ENCODE measurements at regions not wholly inside any gene's neighbourhood (a gene's known extent, or its start where the extent isn't known, plus 50 kb on each side); places are given as distances from the start of the nearest gene placed in this dataset.

GRCh38 chr1:232322162-232322734 is 307.7 kb downstream of the SIPA1L2 start:
- no peak for TF ChIP-seq CTCF (IDR thresholded peaks at IDR 0.05; ENCODE audit: low read depth, low read length)
- no peak overlapping the region for H3K27ac ChIP-seq
- no peaks in the 10 kb centered on the region for H3K27me3 ChIP-seq
- DNase-seq (ENCODE audit: low read depth in 1 of 2, low spot score in 1 of 2), result no peak
- H3K36me3 ChIP-seq, result no peaks in the 10 kb centered on the region
- peaks cover 50% of the 10 kb centered on the region for H3K4me1 ChIP-seq (ENCODE audit: low read depth)
- H3K9me3 ChIP-seq (ENCODE audit: low read depth), result no peaks in the 10 kb centered on the region
- no peak overlapping the region for H3K4me3 ChIP-seq

GRCh38 chr1:232319518-232320210 is 310.3 kb downstream of the SIPA1L2 start:
- H3K4me1 ChIP-seq (ENCODE audit: low read depth), result peaks cover 41% of the 10 kb centered on the region
- H3K27ac ChIP-seq, result peak overlapping the region; percentile 94
- H3K9me3 ChIP-seq (ENCODE audit: low read depth), result no peaks in the 10 kb centered on the region
- H3K36me3 ChIP-seq, result no peaks in the 10 kb centered on the region
- no peak overlapping the region for H3K4me3 ChIP-seq
- no peaks in the 10 kb centered on the region for H3K27me3 ChIP-seq
- DNase-seq (ENCODE audit: low read depth in 1 of 2, low spot score in 1 of 2), result peak in 1 of 2 donors; percentile 40
- no peak for TF ChIP-seq CTCF (IDR thresholded peaks at IDR 0.05; ENCODE audit: low read depth, low read length)

GRCh38 chr1:232319072-232319471 is 310.9 kb downstream of the SIPA1L2 start:
- H3K9me3 ChIP-seq (ENCODE audit: low read depth), result no peaks in the 10 kb centered on the region
- no peaks in the 10 kb centered on the region for H3K36me3 ChIP-seq
- DNase-seq (ENCODE audit: low read depth in 1 of 2, low spot score in 1 of 2), result peak in 1 of 2 donors; percentile 90
- H3K27ac ChIP-seq, result peak overlapping the region; percentile 94
- H3K4me3 ChIP-seq, result no peak overlapping the region
- H3K27me3 ChIP-seq, result no peaks in the 10 kb centered on the region
- H3K4me1 ChIP-seq (ENCODE audit: low read depth), result peaks cover 38% of the 10 kb centered on the region
- TF ChIP-seq CTCF (IDR thresholded peaks at IDR 0.05; ENCODE audit: low read depth, low read length), result no peak

- no peak overlapping the region for H3K4me3 ChIP-seq
- no peaks in the 10 kb centered on the region for H3K27me3 ChIP-seq
- DNase-seq (ENCODE audit: low read depth in 1 of 2, low spot score in 1 of 2), result no peak
- no peaks in the 10 kb centered on the region for H3K9me3 ChIP-seq (ENCODE audit: low read depth)
- peak overlapping the region; percentile 94 for H3K27ac ChIP-seq
- TF ChIP-seq CTCF (IDR thresholded peaks at IDR 0.05; ENCODE audit: low read depth, low read length), result no peak
- peaks cover 38% of the 10 kb centered on the region for H3K4me1 ChIP-seq (ENCODE audit: low read depth)
- H3K36me3 ChIP-seq, result no peaks in the 10 kb centered on the region
These were observed 311.8 kb downstream of the SIPA1L2 start for GRCh38 chr1:232318143-232318542.

GRCh38 chr1:232317350-232317749 is 312.6 kb downstream of the SIPA1L2 start:
- DNase-seq (ENCODE audit: low read depth in 1 of 2, low spot score in 1 of 2), result no peak
- Histone ChIP-seq H3K36me3 (no peaks in the 10 kb centered on the region), H3K4me1 (ENCODE audit: low read depth) (peaks cover 36% of the 10 kb centered on the region), H3K9me3 (ENCODE audit: low read depth) (no peaks in the 10 kb centered on the region), H3K4me3 (no peak overlapping the region), H3K27me3 (no peaks in the 10 kb centered on the region), H3K27ac (peak overlapping the region; percentile 94)
- TF ChIP-seq CTCF (IDR thresholded peaks at IDR 0.05; ENCODE audit: low read depth, low read length), result no peak

All from cardiac muscle cell (in vitro differentiated cells and primary cell).